BE2C (cell line): ENCODE measurements at regions not wholly inside any gene's neighbourhood (a gene's known extent, or its start where the extent isn't known, plus 50 kb on each side); places are given as distances from the start of the nearest gene placed in this dataset.

Source experiments
- DNase-seq: peaks from one replicate; pipeline ENCODE4 v3.0.0-alpha.2; 2020
- H3K27me3 ChIP-seq: fragments of 250-450 bp; sonication (Bioruptor Pico); 2 replicates; pipeline ENCODE4 v1.5.1; 2020; ENCODE audit warnings: mild to moderate bottlenecking
- H3K36me3 ChIP-seq: fragments of 250-450 bp; sonication (Bioruptor Pico); 2 replicates; pipeline ENCODE4 v1.5.1; 2020; ENCODE audit warnings: mild to moderate bottlenecking
- H3K4me1 ChIP-seq: fragments of 250-450 bp; sonication (Bioruptor Pico); 2 replicates; pipeline ENCODE4 v1.5.1; 2020
- H3K4me3 ChIP-seq: 2 replicates; pipeline ENCODE4 v1.5.1; 2011; ENCODE audit warnings: low read depth, low read length
- H3K9me3 ChIP-seq: fragments of 250-450 bp; sonication (Bioruptor Pico); 2 replicates; pipeline ENCODE4 v1.5.1; 2020
- CTCF ChIP-seq: IDR thresholded peaks from 2 replicates; pipeline ENCODE4 v1.5.1; 2012; ENCODE audit warnings: mild to moderate bottlenecking, low read depth, low read length

- Histone ChIP-seq H3K9me3 (no peaks in the 10 kb centered on the region), H3K4me1 (no peaks in the 10 kb centered on the region), H3K4me3 (no peak overlapping the region), H3K36me3 (no peaks in the 10 kb centered on the region), H3K27me3 (no peaks in the 10 kb centered on the region)
- no peak for TF ChIP-seq CTCF
- no peak for DNase-seq
Observed at GRCh38 chr2:157155992-157156391, 101.5 kb upstream of the GALNT5 start.

DNA sequence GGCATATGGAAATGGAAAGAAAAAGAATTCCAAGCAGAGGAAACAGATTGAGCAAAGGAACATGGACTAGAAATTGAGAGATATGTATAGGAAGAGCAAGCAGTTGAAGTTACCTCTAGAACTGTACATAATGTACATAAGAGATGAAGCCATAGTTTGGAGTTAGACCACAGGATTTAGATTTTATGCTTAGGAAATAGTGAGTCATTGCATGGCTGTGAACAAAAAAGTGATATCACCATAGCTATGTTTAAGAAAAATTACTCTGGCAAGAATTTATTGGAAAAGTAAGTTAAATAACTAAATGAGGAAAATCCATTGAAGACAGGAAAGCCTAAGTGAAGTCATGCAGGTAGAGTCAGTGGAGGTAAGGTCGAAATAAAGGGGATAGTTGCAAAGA is 99.4 kb upstream of the GALNT5 start:
- H3K4me3 ChIP-seq, result no peak overlapping the region
- no peak for DNase-seq
- no peaks in the 10 kb centered on the region for H3K27me3 ChIP-seq
- TF ChIP-seq CTCF, result no peak
- no peaks in the 10 kb centered on the region for H3K9me3 ChIP-seq
- no peaks in the 10 kb centered on the region for H3K36me3 ChIP-seq
- H3K4me1 ChIP-seq, result no peaks in the 10 kb centered on the region

DNA sequence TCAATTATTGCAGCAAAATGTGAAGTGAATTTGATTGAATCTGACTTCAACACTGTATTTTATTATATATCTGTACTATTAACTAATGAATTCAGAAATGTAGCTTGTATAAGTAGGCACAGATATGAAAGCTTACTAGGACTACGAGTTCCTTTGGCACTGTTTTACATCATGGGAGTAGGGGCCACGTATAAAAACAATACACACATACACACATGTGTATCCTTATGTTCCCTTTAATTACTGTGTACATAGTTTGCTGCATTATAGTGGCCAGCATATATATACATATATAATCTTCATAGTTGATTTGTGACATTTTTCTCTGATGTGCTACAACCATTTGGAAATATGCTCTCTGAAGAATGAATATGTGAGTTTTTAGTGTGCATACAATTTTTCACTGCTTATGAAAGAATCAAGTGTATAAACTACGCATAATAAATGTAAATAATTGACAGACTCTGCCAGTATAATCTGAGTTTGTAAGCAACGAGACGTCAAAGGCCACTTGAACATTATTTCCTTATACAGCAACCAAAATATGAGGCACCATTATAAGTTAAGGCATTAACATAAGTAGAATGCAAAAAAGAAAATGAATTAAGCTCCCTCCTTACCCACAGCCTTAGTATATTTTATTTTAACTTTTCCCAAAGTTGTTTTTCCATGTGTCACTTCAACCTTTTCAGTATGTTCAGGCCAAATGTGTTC is 98.1 kb upstream of the GALNT5 start:
- no peak for TF ChIP-seq CTCF
- no peak overlapping the region for H3K4me3 ChIP-seq
- no peak for DNase-seq
- H3K27me3 ChIP-seq, result no peaks in the 10 kb centered on the region
- H3K4me1 ChIP-seq, result no peaks in the 10 kb centered on the region
- H3K9me3 ChIP-seq, result no peaks in the 10 kb centered on the region
- H3K36me3 ChIP-seq, result no peaks in the 10 kb centered on the region

DNA sequence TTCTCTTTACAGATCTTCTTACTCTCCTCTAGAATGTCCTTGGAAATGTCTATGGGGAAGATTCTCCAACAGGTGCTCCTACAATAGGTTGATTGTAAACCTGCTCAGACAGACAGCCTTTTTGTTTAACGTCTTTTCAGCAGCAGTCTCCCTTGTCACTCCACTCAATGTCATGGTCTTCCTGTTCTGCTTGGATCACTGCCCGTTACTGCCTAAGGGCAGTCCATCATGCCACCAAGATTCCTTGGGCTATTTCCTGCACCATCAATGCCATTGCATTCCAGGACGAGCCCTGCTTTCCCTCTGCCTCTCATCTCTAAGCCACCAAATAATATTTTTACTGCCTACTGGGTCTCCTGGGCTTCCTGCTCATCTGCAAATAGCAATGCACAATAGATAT is 97.4 kb upstream of the GALNT5 start:
- H3K36me3 ChIP-seq, result no peaks in the 10 kb centered on the region
- no peak overlapping the region for H3K4me3 ChIP-seq
- DNase-seq, result no peak
- no peaks in the 10 kb centered on the region for H3K27me3 ChIP-seq
- TF ChIP-seq CTCF, result no peak
- no peaks in the 10 kb centered on the region for H3K4me1 ChIP-seq
- H3K9me3 ChIP-seq, result no peaks in the 10 kb centered on the region

- Histone ChIP-seq H3K27me3 (no peaks in the 10 kb centered on the region), H3K4me3 (no peak overlapping the region), H3K36me3 (no peaks in the 10 kb centered on the region), H3K9me3 (no peaks in the 10 kb centered on the region), H3K4me1 (no peaks in the 10 kb centered on the region)
- no peak for DNase-seq
- TF ChIP-seq CTCF, result no peak
Observed at GRCh38 chr2:157164370-157164769, 93.1 kb upstream of the GALNT5 start.

- DNase-seq, result no peak
- no peaks in the 10 kb centered on the region for H3K9me3 ChIP-seq
- H3K4me1 ChIP-seq, result no peaks in the 10 kb centered on the region
- H3K27me3 ChIP-seq, result no peaks in the 10 kb centered on the region
- no peak for TF ChIP-seq CTCF
- no peak overlapping the region for H3K4me3 ChIP-seq
- no peaks in the 10 kb centered on the region for H3K36me3 ChIP-seq
Observed at GRCh38 chr2:157164891-157165290, 92.6 kb upstream of the GALNT5 start.
